Upper lobe of left lung (tissue), 4 donors: ENCODE measurements at regions not wholly inside any gene's neighbourhood (a gene's known extent, or its start where the extent isn't known, plus 50 kb on each side); places are given as distances from the start of the nearest gene placed in this dataset.

Experiments used
- EP300 ChIP-seq, 4 donors: sonication (generic); formaldehyde crosslinking; IDR thresholded peaks; one replicate each; pipeline ENCODE4 v1.5.1; 2017; ENCODE audit warnings: antibody characterized with exemption in 4 of 4, control low read depth in 2 of 4
- TF ChIP-seq, protein P1 (sequence below), 6 experiments: fragments of 450-650 bp in 4 of 6; fragments of 200-600 bp in 2 of 6; sonication (generic) in 2 of 6; IDR thresholded peaks; one replicate each; pipeline ENCODE4 v1.5.1; 2016 to 2019; ENCODE audit warnings: antibody characterized with exemption in 6 of 6

DNA sequence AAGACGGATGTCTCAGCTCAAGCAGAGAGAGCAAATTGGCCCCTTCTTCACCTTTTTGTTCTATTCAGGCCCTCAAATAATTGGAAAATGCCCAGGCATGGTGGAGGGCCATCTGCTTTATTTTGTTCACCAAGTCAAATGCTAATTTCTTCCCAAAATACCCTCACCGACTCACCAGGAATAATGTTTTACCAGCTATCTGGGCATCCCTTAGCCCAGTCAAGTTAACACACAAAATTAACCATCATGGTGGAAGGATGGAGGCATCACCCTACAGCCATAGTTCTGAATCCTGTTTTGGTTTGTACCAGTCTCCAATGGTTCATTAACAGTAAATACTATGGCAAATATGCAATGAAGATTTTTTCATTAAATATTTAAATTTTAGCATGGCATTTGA, 51.7 kb upstream of the SERP2 start:
- TF ChIP-seq EP300 (IDR thresholded peaks at IDR 0.05): no peak
- TF ChIP-seq, protein P1, sequence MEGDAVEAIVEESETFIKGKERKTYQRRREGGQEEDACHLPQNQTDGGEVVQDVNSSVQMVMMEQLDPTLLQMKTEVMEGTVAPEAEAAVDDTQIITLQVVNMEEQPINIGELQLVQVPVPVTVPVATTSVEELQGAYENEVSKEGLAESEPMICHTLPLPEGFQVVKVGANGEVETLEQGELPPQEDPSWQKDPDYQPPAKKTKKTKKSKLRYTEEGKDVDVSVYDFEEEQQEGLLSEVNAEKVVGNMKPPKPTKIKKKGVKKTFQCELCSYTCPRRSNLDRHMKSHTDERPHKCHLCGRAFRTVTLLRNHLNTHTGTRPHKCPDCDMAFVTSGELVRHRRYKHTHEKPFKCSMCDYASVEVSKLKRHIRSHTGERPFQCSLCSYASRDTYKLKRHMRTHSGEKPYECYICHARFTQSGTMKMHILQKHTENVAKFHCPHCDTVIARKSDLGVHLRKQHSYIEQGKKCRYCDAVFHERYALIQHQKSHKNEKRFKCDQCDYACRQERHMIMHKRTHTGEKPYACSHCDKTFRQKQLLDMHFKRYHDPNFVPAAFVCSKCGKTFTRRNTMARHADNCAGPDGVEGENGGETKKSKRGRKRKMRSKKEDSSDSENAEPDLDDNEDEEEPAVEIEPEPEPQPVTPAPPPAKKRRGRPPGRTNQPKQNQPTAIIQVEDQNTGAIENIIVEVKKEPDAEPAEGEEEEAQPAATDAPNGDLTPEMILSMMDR (IDR thresholded peaks at IDR 0.05): no peak
